Sigmoid colon (tissue), 4 donors: ENCODE measurements at regions not wholly inside any gene's neighbourhood (a gene's known extent, or its start where the extent isn't known, plus 50 kb on each side); places are given as distances from the start of the nearest gene placed in this dataset.

Experiments
- EP300 ChIP-seq, 4 donors: sonication (generic); formaldehyde crosslinking; IDR thresholded peaks; one replicate each; pipeline ENCODE4 v1.6.1; 2017; ENCODE audit warnings: antibody characterized with exemption in 4 of 4
- POLR2A ChIP-seq, 2 donors: fragments of 450-650 bp; IDR thresholded peaks; one replicate each; pipeline ENCODE4 v1.6.1; 2016; ENCODE audit warnings: antibody characterized with exemption in 2 of 2, mild to moderate bottlenecking in 2 of 2, moderate library complexity in 2 of 2
- POLR2AphosphoS5 ChIP-seq, 4 donors: sonication (generic); formaldehyde crosslinking; IDR thresholded peaks; one replicate each; pipeline ENCODE4 v1.6.1; 2017; ENCODE audit warnings: antibody characterized with exemption in 4 of 4
- TF ChIP-seq, protein P1 (sequence below), 4 experiments: fragments of 450-650 bp in 3 of 4; fragments of 200-600 bp in 1 of 4; IDR thresholded peaks; one replicate each; pipeline ENCODE4 v1.5.1; 2016 to 2019; ENCODE audit warnings: antibody characterized with exemption in 4 of 4, mild to moderate bottlenecking in 3 of 4, moderate library complexity in 2 of 4

DNA sequence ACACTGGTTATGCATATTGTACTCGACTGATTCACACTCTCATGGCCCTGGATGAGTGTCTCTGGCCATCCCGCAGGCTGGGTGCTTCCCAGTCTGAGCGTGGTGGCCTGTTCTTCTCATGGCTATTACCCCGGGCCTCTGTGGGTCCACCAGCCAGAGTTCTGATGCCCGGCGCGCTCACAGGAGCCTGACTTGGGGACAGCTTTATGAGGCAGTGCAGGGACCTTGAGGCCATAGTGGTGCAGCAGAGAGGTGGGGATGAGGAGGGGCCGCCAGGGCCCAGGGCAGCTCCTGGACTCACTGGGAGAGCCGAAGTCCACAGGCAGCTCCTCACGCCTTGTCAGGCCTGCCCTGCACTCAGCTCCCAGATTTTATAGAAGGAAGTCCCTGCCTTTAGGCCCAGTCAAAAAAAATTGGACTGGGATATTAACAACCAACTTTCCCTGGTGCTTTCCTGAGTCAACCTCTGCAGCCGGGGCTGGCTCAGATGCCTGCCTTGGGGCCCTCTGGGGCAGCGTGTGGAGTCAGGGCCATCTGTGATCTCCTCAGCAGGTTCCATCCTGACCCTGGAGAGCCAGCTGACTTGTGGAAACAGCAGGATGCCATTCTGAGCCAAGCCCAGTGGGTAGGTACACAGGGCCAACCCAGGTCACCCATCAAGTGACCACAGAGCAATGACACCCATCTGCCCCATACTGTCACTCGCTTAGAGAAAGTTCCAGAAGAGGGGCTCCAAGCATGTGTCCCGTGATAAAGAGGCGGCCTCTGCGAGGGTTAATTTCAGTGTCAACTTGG is 89.4 kb upstream of the DIO3 start:
- TF ChIP-seq, protein P1, sequence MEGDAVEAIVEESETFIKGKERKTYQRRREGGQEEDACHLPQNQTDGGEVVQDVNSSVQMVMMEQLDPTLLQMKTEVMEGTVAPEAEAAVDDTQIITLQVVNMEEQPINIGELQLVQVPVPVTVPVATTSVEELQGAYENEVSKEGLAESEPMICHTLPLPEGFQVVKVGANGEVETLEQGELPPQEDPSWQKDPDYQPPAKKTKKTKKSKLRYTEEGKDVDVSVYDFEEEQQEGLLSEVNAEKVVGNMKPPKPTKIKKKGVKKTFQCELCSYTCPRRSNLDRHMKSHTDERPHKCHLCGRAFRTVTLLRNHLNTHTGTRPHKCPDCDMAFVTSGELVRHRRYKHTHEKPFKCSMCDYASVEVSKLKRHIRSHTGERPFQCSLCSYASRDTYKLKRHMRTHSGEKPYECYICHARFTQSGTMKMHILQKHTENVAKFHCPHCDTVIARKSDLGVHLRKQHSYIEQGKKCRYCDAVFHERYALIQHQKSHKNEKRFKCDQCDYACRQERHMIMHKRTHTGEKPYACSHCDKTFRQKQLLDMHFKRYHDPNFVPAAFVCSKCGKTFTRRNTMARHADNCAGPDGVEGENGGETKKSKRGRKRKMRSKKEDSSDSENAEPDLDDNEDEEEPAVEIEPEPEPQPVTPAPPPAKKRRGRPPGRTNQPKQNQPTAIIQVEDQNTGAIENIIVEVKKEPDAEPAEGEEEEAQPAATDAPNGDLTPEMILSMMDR (IDR thresholded peaks at IDR 0.05) = no peak
- no peak for TF ChIP-seq POLR2A (IDR thresholded peaks at IDR 0.05)
- TF ChIP-seq POLR2AphosphoS5 (IDR thresholded peaks at IDR 0.05) = no peak
- no peak for TF ChIP-seq EP300 (IDR thresholded peaks at IDR 0.05)
